ENCODE measurements at regions not wholly inside any gene's neighbourhood (a gene's known extent, or its start where the extent isn't known, plus 50 kb on each side); places are given as distances from the start of the nearest gene placed in this dataset.

- Mint-ChIP-seq H3K27ac (no peak overlapping the region; the same call in 1 of the 2 replicates), H3K4me3 (no peak overlapping the region)
Observed at GRCh38 chr7:81624650-81625631, 144.9 kb downstream of the HGF start.

GRCh38 chr7:81624021-81624592, 145.7 kb downstream of the HGF start:
- Mint-ChIP-seq H3K27me3 (ENCODE audit: insufficient read depth) (no peaks in the 10 kb centered on the region; the same call in 1 of the 2 replicates), H3K9me3 (no peaks in the 10 kb centered on the region), H3K4me3 (no peak overlapping the region), H3K27ac (peak overlapping the region; percentile 49), H3K4me1 (ENCODE audit: low read depth) (peaks cover 62% of the 10 kb centered on the region), H3K36me3 (ENCODE audit: low read depth) (no peaks in the 10 kb centered on the region)
- no peak for DNase-seq
- TF ChIP-seq, protein P1, sequence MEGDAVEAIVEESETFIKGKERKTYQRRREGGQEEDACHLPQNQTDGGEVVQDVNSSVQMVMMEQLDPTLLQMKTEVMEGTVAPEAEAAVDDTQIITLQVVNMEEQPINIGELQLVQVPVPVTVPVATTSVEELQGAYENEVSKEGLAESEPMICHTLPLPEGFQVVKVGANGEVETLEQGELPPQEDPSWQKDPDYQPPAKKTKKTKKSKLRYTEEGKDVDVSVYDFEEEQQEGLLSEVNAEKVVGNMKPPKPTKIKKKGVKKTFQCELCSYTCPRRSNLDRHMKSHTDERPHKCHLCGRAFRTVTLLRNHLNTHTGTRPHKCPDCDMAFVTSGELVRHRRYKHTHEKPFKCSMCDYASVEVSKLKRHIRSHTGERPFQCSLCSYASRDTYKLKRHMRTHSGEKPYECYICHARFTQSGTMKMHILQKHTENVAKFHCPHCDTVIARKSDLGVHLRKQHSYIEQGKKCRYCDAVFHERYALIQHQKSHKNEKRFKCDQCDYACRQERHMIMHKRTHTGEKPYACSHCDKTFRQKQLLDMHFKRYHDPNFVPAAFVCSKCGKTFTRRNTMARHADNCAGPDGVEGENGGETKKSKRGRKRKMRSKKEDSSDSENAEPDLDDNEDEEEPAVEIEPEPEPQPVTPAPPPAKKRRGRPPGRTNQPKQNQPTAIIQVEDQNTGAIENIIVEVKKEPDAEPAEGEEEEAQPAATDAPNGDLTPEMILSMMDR (IDR thresholded peaks at IDR 0.05), result no peak

More at GRCh38 chr7:81624650-81625631, 144.9 kb downstream of the HGF start:
- no peaks in the 10 kb centered on the region; the same call in 1 of the 2 replicates for H3K27me3 Mint-ChIP-seq (ENCODE audit: insufficient read depth)
- peaks cover 57% of the 10 kb centered on the region for H3K4me1 Mint-ChIP-seq (ENCODE audit: low read depth)
- no peaks in the 10 kb centered on the region for H3K9me3 Mint-ChIP-seq
- no peak for DNase-seq
- TF ChIP-seq, protein P1 (IDR thresholded peaks at IDR 0.05), result no peak
- no peaks in the 10 kb centered on the region for H3K36me3 Mint-ChIP-seq (ENCODE audit: low read depth)

DNA sequence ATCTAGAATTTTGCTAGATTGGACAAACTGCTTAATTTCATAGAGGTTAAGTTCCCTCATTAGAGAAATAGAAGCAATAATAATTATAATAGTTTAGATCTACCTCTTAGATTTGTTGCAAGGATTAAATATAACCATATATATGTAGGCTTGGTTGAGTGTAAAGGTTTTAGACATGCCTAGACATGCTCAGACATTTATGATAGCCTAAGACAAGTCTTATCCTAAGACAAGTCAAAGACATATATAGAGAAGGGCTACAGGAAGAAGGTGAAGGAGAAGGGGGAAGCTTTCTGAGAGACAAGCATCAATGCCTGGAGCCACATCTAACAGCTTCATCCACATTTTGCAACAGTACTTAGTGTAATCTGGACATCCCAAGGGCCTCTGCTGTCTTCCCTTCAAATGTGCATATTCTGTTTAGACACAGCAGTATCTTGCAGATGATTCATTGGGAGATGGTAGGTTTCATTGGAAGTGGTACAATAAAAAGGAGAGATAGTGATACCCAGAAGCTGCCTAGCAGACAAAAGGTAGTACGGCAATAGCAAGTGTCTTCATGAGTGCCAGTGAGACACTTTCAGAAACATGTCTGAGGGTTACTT, 146.5 kb downstream of the HGF start:
- Mint-ChIP-seq H3K27ac (peak overlapping the region; percentile 0; the same call in 1 of the 2 replicates), H3K4me1 (ENCODE audit: low read depth) (peaks cover 68% of the 10 kb centered on the region), H3K4me3 (no peak overlapping the region), H3K9me3 (no peaks in the 10 kb centered on the region), H3K27me3 (ENCODE audit: insufficient read depth) (no peaks in the 10 kb centered on the region; the same call in 1 of the 2 replicates), H3K36me3 (ENCODE audit: low read depth) (no peaks in the 10 kb centered on the region)
- no peak for DNase-seq
- TF ChIP-seq, protein P1 (IDR thresholded peaks at IDR 0.05), result no peak

GRCh38 chr7:81621893-81622292, 148.0 kb downstream of the HGF start:
- H3K27me3 Mint-ChIP-seq (ENCODE audit: insufficient read depth), result no peaks in the 10 kb centered on the region
- H3K36me3 Mint-ChIP-seq (ENCODE audit: low read depth), result no peaks in the 10 kb centered on the region
- DNase-seq, result no peak
- no peaks in the 10 kb centered on the region for H3K9me3 Mint-ChIP-seq
- no peak overlapping the region for H3K4me3 Mint-ChIP-seq
- peaks cover 68% of the 10 kb centered on the region for H3K4me1 Mint-ChIP-seq (ENCODE audit: low read depth)
- TF ChIP-seq, protein P1 (IDR thresholded peaks at IDR 0.05), result no peak
- no peak overlapping the region for H3K27ac Mint-ChIP-seq

DNA sequence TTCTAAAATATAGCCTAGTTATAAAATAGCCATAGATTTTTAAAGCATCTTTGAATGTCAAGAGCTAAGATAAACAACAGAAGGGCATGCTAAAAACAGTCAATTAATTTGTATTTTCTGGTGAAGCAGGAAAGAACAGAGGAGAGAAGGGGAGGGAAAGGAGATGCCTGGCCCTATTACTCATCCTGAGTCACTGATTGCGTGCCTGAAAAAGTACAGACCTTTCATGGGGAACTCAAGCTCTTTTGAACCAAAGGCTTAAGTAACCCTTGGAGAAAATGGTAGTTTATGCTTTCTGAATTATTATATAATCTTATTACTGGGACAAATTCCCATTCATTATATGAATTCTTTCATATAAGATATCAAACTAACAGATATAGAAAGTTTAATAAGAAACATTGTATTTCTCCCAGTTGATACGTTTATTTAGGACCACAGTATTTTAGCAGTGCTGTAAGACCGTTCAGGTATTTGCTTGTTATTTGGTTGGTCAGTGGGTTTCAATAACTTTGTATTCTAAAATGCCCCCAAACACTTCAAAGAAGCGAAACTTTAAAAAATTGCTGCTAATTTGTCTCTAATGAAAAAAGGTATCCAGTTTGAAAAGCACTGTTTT, 151.3 kb downstream of the HGF start:
- Mint-ChIP-seq H3K4me1 (ENCODE audit: low read depth) (peaks cover 57% of the 10 kb centered on the region), H3K36me3 (ENCODE audit: low read depth) (no peaks in the 10 kb centered on the region), H3K9me3 (no peaks in the 10 kb centered on the region), H3K27ac (peak overlapping the region; percentile 80), H3K4me3 (no peak overlapping the region), H3K27me3 (ENCODE audit: insufficient read depth) (no peaks in the 10 kb centered on the region)
- TF ChIP-seq, protein P1 (IDR thresholded peaks at IDR 0.05), result no peak
- DNase-seq, result peak; percentile 83
